GM12872 (cell line): ENCODE measurements at regions not wholly inside any gene's neighbourhood (a gene's known extent, or its start where the extent isn't known, plus 50 kb on each side); places are given as distances from the start of the nearest gene placed in this dataset.

Experiments
- TF ChIP-seq, protein P1 (sequence below): IDR thresholded peaks from 3 replicates; pipeline ENCODE4 v1.5.1; 2011; ENCODE audit warnings: low read depth, mild to moderate bottlenecking, low read length, moderate library complexity; ENCODE audit not compliant: insufficient read depth

DNA sequence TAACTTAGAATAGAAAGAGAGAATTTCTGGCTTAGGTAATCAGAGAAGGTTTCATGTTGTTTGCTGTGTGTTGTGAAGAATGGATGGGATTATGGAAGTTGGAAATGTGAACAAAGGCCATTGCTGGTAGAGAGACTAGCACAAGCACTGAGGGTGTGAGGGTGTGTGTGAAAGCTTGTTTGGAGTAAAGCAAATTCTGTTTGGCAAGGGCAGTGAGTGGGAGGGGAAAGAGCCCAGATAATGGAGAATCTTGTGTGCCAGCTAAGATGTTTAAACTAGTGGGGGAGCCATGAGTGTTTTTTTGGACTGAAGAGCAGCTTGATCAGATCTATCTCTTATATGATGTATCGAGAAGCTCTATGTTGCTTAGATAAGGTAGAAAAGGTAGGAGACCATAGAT, 107.1 kb downstream of the DISP1 start:
- TF ChIP-seq, protein P1, sequence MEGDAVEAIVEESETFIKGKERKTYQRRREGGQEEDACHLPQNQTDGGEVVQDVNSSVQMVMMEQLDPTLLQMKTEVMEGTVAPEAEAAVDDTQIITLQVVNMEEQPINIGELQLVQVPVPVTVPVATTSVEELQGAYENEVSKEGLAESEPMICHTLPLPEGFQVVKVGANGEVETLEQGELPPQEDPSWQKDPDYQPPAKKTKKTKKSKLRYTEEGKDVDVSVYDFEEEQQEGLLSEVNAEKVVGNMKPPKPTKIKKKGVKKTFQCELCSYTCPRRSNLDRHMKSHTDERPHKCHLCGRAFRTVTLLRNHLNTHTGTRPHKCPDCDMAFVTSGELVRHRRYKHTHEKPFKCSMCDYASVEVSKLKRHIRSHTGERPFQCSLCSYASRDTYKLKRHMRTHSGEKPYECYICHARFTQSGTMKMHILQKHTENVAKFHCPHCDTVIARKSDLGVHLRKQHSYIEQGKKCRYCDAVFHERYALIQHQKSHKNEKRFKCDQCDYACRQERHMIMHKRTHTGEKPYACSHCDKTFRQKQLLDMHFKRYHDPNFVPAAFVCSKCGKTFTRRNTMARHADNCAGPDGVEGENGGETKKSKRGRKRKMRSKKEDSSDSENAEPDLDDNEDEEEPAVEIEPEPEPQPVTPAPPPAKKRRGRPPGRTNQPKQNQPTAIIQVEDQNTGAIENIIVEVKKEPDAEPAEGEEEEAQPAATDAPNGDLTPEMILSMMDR: no peak

DNA sequence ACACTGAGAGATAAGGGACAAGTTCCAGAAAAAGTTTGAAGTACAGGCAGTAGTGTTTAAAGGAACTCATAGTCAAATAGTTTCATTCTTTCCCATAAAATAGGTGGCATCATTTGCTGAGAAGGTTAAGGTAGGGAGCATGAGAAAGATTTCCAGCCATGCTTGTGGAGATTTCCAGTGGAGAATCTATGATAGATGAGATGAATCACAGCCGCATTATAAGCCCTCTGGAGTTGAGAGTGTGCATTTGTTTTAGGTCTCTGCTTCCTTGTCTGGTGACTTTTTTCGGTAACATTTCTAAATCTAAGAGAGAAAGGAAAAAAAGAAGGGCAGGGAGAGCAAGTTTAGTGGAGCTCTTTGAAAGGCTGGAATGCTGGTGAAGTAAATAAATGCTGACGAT, 108.7 kb downstream of the DISP1 start:
- TF ChIP-seq, protein P1: no peak

DNA sequence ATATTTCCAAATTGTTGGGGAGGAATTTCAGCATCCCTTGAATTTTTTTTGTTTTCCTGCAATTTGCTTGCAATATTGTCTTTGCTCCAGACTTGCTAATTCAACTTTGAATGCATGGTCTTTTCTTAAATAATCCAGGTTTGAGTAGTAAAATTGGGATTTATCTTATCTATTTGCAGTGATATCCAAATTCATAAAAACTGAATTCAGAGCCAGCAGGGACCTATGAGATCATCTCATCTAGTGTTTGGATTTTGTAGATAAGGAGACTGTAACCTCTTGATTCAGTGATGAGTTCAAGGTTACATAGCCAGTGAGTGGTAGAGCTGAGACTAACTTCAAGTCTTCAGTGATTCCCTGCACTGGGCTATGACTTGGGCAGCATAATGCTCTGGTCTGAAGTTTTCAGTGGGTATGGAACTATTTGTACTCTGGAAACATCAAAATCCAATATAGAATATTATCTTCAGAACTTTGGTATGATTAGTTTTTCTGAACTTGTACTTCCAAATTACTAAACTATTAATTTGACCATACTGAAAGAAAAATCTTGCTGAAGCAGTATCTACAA, 109.4 kb downstream of the DISP1 start:
- TF ChIP-seq, protein P1: no peak

DNA sequence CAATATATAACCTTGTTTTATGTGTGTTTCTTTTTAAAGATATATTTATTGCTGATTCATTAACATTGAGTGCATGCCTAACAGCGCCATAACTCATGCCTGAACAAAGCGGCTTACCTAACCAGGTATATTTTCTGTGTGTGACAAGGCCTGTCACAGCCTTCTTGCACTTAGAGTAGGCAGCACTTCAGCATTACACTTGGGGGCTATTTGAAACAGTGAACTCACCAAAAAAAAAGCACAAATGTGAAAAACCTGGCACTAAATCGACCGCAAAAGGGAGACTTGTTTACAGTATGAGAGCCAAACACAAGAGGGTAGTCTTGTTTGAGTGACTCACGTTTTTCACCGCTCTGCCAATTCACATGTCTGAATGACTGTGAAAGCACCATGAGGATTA, 111.7 kb downstream of the DISP1 start:
- TF ChIP-seq, protein P1: no peak

DNA sequence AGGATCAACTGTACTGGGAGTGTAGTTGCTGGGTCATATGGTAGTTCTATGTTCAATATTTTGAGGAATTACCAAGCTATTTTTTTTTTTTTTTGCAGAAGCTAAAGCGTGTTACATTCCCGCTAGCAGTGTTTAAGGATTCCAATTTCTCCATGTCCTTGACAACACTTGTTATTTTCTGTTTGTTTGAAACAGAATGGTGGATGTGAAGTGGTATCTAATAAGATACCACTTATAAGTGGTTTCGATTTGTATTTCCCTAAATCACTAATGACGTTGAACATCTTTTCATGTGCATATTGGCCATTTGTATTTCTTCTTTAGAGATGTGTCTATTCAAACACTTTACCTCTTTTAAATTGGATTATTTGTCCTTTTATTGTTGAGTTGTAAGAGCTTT, 112.2 kb downstream of the DISP1 start:
- TF ChIP-seq, protein P1: no peak

DNA sequence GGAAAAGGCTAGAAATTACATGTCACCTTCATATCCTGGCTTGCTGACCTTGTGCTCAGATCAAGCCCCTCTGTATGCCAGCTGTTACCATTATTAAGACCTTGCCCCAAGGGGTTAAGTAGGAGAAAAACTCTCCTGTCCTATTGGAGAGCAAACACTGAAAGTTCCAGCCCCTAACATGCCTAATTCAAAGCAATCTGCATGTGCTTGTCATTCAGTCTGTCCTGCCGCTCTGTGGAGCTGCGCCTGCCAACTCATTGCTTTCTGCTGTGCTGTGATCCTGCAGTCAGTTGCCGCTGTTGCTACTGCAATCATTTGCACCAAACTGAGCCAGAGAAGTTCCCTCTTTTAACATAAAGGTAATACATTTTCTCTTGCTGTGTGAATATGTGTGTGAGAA, 113.4 kb downstream of the DISP1 start:
- TF ChIP-seq, protein P1: no peak

DNA sequence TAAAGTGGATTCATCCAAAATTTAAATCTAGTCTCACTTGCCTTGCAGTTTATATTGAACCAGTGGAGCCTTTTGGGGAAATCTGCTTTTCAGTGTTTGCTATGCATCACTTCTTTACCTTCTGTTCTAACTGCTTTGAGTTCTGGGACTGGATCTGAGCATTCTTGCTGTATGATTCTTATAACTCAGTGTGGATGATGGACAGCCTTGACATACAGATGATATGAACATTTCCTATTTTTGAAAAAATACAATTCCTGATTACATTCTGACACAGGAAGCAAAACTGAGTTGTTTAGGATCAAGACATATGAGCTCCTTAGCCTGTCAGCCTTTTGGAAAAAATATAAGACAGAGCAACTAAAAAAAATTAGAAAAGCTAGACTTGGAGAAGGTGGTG, 115.2 kb downstream of the DISP1 start:
- TF ChIP-seq, protein P1: no peak
